Stimulated activated CD8-positive, alpha-beta memory T cell treated with anti-CD3 and anti-CD28 coated beads, Interleukin-4, amount 100 ng/mL, for 24 hours (primary cell): ENCODE measurements at regions not wholly inside any gene's neighbourhood (a gene's known extent, or its start where the extent isn't known, plus 50 kb on each side); places are given as distances from the start of the nearest gene placed in this dataset.
"Not testable (repeated sequence)": the region's sequence is repeated elsewhere in the genome, so short reads cannot be mapped to it uniquely, and the experiment has no call there.

Experiments used
- DNase-seq: peaks from one replicate; pipeline ENCODE4 v3.0.0-alpha.2; 2020; ENCODE audit warnings: low read depth

DNA sequence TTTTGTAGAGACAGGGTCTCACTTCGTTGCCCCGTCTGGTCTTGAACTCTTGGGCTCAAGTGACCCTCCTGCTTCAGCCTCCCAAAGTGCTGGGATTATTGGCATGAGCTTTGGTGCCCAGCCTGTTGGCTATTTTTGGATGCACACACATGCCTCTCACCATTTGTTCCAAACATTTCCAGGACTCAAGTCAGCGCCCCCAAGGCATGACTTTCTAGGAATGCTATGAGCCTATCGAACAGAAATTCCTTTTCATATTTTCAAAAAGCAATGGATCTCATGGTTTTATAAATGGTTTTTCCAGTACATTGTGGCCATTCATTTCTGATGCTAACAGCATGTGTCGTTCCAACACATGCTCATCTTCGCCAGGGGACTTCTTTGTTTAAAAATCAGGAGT, 119.3 kb upstream of the NAA20 start:
- DNase-seq, result no peak

DNA sequence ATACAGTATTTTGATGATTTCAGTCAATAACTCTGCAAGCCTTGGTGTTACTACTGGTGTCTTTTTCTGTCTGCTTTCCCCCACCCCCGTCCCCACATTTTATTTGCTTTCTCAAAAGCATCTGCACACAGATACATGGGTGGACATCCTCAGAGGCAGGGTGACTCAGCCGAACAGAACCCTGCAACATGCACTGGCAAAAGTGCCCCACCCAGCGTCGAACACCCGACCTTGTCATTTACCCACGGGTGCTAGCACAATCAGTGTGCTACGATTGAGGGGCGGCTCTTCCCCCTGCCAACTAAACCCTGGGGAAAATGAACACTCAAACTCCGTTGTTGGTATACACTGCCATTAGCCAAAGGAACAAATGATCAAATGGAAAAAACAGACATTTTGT, 115.9 kb upstream of the NAA20 start:
- no peak for DNase-seq

DNA sequence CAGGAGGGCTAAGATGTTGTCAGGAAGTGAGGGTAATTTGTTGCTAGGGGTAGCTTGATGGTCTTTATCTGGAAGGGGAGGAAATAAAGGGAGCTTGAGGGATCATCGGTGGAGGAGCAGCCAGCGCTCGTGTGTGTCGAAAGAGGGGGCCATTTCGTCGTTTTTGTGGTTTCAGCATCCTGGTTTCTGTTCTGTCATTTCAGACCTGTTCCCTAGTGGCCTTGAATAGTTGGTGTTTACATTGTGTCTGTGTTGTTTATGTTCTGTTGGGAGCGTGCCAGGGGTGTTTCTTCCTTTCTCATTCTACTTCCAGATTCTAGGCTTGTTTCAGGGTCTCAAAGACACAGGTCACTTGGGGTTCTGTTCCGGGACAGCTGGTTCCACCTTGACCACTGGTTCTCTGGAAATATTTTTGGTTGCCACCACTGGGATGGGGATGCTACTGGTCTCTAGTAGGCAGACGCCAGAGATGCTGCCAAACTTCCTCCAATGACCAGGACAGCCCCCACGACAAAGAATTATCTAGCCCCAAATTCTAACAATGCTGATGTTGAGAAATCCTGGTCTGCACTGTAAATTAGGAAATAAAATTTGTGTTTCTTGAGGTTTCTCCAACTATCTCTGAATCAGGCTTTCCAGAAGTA, 113.9 kb upstream of the NAA20 start:
- DNase-seq, result no peak

DNA sequence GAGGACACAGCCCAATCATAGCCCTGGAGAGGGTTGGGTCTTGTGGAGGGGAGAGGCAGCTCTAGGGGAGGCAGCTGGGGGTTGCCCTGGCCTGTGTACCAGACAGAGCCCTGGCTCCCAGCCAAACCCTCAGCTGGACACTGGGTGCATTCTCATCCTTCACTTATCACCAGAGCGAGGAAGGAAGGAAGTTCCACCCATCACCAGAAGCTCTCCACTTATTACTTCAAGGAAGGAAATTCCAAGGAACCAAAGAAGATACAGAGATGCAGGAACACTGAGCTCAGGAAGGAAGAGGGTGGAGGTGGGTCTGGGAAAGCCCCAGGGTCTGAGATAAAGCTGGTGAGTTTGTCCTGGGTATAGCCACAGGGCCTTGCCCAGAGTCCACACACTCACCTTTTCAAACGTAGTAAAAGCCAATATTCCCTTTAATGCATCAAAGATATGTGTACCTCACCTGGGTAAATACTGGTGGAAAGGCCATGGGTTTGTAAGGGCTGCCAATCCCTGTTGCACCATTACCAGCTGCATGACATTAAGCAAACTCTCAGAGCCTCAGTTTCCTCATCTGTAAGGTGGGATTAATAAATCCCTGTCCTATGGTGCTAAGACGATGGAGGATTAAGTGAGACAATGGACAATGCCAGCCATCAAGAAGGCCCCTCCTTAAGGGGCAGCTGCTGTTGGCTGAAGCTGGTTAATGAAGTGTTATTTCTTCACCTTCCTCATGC, 109.7 kb upstream of the NAA20 start:
- DNase-seq, result no peak

DNA sequence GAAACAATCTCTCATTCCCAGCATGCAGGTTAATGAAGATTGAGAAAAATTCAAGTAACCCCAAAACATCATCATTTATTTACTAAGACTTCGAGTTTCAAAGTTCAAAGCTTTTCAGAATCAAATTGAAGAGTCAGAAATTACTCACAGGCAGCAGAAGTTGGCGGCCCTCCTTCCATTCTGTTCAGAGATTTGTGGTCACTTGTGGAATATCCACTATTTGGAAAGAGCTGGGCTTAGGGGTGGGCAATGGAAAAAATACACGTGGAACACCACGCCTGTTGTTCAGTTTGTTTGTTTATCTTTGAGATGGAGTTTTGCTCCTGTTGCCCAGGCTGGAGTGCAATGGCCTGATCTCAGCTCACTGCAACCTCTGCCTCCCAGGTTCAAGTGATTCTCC, 108.6 kb upstream of the NAA20 start:
- no peak for DNase-seq

DNA sequence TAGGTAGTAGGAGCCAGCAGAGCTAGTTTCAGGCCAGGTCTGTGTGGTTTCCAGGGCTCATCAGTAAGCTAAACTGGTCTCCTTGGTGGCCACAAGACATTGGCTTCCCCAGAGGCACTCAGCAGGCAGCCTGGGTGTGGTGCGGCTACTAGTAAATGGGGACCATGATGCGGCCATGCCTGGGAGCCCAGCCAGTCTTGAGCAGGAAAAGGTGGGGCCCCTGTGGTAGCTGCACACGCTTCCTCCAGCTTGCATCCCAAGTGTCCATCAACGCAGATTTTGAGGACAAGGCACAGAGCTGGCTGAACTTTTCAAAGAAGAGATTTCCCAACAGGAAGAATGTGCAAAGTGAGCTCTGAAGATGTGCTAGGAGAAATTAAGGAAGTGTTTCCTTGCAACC, 107.4 kb upstream of the NAA20 start:
- DNase-seq, result no peak

DNA sequence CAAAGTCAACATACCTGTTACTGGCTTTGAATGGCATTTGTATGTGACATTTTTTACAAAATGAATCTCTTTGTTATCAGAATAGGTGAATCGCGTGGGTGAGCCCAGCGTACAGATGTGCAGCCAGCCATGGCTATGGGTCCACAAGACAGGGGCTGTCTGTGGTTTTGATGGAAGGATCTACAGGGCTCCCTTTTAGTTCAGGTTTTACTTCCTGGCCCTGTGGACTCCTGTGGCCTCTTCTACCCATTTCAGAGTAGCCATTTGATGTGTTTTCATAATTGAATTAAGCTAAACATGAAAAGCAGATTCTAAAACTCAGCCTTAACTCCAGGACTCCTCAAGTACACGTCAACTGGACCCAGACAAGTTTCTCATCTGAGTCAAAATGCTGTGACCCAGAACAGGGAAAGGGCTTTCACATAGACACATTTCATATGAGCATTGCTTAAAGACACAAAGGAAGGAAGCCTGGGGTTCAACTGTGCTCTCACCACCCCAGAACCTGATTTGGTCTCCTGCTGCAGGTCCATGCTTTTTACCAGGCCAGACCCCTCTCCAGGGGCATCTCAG, 105.3 kb upstream of the NAA20 start:
- no peak for DNase-seq

DNA sequence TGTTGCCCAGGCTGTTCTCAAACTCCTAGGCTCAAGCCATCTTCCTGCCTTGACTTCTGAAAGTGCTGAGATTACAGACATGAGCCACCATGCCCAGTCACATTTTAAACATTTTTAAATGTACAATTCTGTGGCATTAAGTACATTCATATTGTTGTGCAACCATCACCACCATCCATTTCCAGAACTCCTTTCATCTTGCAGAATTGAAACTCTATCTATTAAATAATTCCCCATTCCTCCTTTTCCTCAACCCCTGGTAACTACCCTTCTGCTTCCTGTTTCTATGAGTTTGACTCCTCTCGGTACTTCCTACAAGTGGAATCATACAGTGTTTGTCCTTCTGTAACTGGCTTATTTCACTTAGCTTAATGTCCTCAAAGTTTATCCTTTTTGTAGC, 103.8 kb upstream of the NAA20 start:
- no peak for DNase-seq

DNA sequence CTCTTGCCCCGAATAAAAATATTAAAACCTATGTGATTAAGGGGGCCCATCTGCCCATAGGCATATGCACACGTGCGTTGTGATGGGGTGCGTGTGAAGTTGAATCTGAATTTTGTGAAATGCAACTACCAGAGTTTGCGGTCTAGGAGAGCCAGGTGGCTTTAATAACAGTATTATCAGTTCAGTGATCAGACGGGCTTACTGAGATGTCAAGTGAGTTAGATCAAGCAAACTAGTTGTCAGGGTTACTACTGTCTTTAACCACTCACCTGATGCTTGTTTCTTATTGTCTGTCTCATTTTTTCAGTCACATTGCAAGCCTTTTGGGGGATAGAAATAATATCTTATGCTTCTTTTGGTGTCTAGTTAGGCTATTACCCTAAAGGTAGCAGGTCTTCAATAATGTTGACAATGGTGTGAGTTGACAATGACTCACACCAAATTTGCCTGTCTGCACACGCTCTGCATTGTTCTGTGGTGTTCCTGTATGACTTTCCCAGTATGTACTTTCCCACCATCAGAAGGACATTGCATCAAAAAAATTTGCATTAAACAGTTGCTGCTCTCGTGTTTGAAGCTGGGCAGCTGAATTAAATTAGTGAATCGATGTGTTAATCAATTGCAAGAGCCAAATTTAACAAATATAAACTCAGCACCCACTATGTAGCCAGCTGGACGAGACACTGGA, 103.1 kb upstream of the NAA20 start:
- DNase-seq, result no peak

DNA sequence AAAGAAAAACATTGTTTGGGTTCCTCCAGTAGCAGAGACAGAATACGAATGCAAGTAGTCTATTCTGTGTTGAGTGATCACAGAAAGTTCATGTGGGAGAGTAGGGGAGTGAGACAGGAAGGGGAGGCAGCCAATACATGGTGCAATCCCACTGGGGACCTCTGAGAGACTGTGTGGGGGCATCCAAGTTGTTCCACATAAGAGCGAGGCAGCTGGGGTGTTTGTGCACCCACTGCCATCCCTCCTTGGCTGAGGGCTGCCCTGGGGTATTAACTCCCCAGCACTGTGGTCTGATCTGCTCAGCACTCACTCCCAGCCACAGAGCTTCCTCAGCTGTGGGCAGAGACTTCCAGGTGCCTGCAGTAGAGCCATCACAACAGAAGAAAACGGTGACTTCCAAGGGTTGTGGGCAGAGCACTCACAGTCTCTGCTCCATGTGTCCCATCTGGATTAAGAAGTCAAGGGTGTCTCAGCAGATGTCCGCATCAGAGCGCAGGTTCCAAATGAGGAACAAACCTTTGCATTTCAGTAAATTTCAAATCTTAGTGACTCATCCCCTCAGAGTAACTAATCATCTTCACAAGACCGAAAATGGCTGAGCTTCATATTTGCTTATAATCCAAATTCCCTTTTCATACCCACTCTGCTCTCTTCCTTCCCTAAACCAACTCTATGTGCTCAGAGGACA, 101.9 kb upstream of the NAA20 start:
- no peak for DNase-seq

DNA sequence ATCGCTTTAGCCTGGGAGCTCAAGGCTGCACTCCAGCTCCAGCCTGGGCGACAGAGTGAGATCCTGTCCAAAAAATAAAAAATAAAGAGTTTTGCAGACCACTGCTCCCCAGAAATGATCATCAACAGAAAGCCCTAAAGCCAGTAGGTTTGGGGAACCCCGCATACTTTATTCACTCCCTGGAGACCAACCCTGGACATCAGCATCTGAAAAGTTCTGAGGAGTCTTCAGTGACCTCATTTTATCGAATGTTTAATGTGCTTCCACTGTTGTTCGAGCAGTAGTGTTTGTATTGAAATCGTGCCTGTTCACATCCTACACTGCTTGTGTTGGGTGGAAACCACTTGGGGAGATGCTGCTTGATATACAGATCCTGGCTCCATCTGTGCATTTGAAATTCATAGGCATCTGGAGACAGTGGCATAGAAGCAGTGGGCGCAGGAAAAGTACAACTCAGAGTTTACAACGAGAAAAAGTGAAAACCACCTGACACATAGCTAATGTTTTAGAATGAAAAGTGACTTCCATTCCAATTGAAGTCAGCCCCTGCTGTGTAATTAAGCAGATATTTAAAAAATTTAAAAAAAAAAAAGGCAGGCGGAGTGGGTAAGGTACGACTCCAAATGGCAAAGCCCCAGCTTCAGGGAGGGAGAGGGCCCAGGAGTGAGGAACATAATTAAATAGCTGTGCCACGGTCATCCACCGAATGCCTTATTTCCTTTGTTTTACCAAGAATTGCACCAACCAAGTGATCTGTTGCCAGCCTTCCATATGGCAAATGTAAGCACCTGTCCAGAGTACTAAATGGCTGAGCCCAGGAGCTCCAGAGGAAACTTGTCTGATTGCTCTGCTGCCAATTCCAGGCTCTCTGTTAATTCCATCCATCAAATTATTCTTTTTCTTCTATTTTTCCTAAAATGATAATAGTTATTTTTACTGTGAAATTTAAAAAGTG, 100.4 kb upstream of the NAA20 start:
- DNase-seq, result no peak

DNA sequence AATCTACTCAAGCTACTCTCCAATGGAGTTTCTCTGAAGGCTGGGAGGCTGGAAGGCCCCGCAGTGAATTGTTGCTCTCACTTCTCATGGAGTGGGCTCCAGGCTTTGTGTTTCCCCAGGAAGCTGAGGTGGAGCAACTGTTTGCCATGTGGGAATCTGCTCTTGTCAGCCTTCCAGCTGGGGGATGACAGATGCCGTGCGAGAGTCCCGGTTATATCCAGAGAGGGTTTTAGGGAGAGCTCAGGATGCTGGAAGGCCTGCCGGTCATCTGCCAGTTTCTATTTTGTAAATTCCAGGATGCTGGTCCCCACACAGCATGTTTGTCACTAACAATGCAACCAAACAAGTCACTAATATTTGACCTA, 98.2 kb upstream of the NAA20 start:
- DNase-seq, result no peak

DNA sequence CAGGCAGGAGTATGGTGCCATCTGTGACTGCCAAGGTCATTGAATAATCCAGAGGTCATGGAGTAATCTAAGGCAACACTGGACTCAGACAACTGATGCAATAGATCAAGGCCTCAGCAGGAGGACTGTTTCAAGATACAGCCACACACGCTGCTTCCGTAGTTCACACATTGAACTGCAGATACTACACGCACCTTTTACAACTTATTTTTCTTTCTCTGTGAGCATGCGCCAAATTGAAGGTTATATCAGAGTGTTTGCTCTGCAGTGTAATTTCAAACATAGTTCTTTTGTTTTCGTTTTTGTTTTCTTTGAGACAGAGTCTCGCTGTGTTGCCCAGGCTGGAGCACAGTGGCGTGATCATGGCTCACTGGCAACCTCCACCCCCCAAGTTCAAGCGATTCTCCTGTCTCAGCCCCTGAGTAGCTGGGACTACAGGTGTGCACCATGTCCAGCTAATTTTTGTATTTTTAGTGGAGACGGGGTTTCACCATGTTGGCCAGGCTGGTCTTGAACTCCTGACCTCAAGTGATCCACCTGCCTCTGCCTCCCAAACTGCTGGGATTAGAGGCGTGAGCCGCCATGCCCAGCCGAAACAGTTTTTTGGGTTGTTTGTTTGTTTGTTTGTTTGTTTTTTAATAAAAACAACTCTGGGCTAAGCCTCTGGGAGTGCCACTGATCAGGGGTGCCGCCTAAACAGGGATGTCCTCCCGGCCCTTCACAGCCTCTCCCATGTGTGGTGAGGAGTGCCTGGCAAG, 96.6 kb upstream of the NAA20 start:
- DNase-seq, result no peak

DNA sequence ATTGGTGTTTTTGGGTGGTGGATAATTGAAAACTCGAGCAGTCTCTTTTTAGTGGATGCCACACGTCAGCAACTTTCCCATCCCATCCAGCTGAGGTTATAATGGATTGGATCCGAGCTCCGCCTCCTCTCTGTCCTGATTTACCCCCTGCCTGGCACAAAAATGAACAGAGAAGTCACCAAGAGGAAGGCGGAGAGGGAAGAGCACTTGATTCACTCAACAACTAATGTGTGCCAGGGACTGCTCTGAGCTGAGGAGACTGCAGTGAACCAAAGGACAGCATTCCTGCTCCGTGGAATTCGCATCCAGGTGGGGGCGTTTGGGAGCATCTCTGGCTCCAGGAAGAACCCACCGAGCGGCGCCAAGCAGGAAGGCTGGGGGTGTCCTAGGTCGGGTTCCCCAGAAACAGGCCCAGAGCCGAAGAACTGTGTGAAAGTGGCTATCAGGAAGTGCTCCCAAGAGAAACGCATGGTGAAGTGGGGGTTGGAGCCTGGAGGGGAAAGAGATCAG, 95.8 kb upstream of the NAA20 start:
- DNase-seq, result no peak

DNA sequence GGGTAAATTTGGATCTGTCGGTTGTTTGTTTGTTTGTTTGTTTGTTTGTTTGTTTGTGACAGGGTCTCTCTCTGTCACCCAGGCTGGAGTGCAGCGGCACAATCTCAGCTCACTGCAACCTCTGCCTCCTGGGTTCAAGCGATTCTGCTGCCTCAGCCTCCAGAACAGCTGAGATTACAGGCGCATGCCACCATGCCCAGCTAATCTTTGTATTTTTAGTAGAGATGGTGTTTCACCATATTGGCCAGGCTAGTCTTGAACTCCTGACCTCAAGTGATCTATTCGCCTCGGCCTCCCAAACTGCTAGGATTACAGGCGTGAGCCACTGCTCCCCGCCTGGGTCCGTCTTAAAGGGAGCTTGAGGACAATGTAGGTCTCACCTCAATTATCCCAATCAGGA, 95.3 kb upstream of the NAA20 start:
- DNase-seq, result not testable (repeated sequence)

DNA sequence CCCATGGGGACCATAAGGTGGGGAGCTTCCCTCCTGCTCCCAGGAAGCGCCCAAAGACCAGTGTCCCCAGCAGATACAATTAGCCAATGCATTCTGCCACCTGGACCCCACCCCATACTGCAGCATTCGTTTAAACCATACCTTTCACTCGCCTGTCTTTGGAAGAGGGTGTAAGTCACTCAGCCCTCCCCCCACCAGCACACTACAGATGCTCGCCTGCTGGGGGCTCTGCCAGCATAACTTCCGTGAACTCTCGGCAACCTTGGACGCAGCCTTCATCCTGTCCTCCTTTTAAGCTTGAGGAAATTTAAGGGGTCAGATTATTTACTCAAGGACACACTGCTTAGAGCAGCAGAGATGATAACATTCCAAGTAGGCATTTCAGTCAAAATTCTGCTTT, 94.4 kb upstream of the NAA20 start:
- DNase-seq, result no peak

DNA sequence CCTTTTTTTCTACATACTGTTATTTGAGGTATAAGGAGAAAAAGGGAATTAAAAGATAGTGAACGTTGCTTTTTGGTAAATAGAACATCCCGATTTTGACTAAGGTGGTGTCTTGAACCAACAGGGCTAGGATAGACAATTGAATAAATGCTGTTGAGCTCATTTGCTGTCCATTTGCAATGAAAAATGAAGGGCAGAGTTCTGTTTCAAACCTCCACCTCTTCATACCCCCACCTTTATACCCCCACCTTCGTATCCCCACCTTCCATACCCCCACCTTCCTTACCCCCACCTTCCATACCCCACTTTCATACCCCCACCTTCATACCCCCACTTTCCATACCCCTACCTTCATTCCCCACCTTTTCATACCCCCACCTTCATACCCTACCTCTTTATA, 93.4 kb upstream of the NAA20 start:
- DNase-seq, result no peak

DNA sequence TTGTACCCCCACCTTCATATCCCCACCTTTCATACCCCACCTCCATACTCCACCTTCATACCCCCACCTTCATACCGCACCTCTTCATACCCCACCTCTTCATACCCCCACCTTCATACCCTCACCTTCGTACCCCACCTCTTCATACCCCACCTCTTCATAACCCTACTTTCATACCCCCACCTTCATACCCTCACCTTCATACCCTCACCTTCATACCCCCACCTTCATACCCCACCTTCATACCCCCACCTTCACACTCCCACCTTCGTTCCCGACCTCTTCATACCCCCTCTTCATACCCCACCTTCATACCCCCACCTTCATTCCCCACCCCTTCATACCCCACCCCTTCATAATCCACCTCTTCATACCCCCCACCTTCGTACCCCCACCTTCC, 92.9 kb upstream of the NAA20 start:
- no peak for DNase-seq

DNA sequence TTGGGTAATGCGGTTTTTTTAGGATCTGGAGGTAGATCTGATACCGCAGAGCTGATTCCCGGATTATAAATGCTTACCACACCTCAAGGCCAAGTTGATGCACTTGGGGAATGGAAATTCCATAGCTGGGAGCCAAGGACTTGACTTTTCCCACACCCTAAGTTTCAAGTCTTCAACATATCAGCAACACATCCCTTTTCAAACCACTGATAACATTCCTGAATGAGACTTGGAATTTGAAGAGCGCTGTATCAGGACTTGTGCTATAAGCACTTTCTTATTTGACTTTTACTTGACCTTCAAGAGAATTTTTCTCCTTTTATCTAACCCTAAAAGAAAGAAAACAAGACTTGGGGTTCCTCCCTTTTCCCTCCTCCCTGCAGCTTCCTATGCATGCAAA, 90.6 kb upstream of the NAA20 start:
- no peak for DNase-seq

DNA sequence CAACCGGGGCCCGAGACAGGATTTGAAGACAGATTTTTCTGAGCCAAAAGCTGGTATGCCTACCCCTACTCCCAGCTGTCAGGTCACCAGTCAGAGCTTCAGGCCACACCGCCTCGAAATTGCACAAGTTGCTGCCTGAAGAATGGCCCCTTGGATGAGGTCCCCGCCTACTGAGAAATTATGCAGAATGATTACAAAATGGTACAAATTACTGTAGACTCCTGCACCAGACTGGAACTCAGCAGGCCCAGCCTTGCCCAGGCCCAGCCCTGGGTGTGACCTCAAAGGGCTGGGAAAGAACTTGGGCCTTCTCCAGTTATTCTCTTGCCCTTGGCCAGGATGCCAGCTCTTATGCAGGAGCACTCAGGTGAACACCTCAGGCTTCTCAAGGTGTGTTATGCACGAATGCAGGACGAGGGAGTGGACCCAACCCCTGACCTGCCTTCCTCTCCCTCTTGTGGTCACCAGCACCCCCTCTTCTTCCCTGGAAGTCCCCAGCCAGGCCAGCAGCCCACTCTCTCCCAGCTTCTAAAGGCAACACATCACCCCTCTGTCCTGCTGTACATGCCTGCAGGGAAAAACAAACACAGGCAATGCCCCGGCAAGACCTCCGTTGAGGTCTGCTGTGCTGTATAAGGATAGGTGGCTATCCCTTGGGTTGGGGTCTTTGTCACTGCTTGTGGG, 88.7 kb upstream of the NAA20 start:
- DNase-seq, result no peak
